SK-N-SH (cell line): ENCODE measurements at regions not wholly inside any gene's neighbourhood (a gene's known extent, or its start where the extent isn't known, plus 50 kb on each side); places are given as distances from the start of the nearest gene placed in this dataset.

Experiments
- CTCF ChIA-PET: fragments of 300-600, 350-600 bp; formaldehyde crosslinking; extraction: SDS; loops from one replicate; lab custom pipeline; 2021; lab: Yijun Ruan, JAX
- POLR2A ChIA-PET: fragments of 350-600 bp; sonication (Branson Sonifier 250); formaldehyde crosslinking; extraction: SDS; loops from one replicate; lab custom pipeline; 2020; ENCODE audit warnings: antibody characterized with exemption, inconsistent platforms; lab: Yijun Ruan, JAX
- DNase-seq: peaks from one replicate; pipeline ENCODE4 v3.0.0; 2012
- H2AFZ ChIP-seq: fragments of 200-600 bp; sonication (generic); 2 replicates; pipeline ENCODE4 v1.8.1; 2016; ENCODE audit warnings: antibody characterized with exemption, mild to moderate bottlenecking, low read depth
- H3F3A ChIP-seq: fragments of 200-600 bp; sonication (generic); replicated peaks from 2 replicates; pipeline ENCODE3; 2016; ENCODE audit warnings: antibody characterized with exemption, mild to moderate bottlenecking; ENCODE audit not compliant: insufficient read depth
- H3K27ac ChIP-seq, 2 experiments: fragments of 200-500 bp in 1 of 2; fragments of 200-600 bp in 1 of 2; sonication (Bioruptor generic) in 1 of 2; sonication (generic), shearing (Covaris generic) in 1 of 2; 2 replicates each; pipeline versions ENCODE4 v1.5.1 to v1.6.1; 2014 to 2016; ENCODE audit warnings: low read depth in 2 of 2, inconsistent platforms in 1 of 2, low read length in 1 of 2, mild to moderate bottlenecking in 1 of 2, mixed read lengths in 1 of 2
- H3K27me3 ChIP-seq: fragments of 200-600 bp; sonication (generic), shearing (Covaris generic); 2 replicates; pipeline ENCODE4 v1.6.1; 2016; ENCODE audit warnings: mixed run types; ENCODE audit not compliant: insufficient read depth
- H3K36me3 ChIP-seq, 2 experiments: fragments of 200-500 bp in 1 of 2; fragments of 200-600 bp in 1 of 2; sonication (Bioruptor generic) in 1 of 2; sonication (generic) in 1 of 2; replicated peaks in 1 of 2; 2 replicates each; pipeline versions ENCODE3 to v1.5.1; 2014 to 2016; ENCODE audit warnings: low read length in 1 of 2, mild to moderate bottlenecking in 1 of 2; ENCODE audit not compliant: insufficient read depth in 2 of 2, control insufficient read depth in 1 of 2
- H3K4me1 ChIP-seq, 2 experiments: fragments of 200-500 bp in 1 of 2; fragments of 200-600 bp in 1 of 2; sonication (Bioruptor generic) in 1 of 2; sonication (generic), shearing (Covaris generic) in 1 of 2; 2 replicates each; pipeline versions ENCODE4 v1.5.1 to v1.6.1; 2014 to 2016; ENCODE audit warnings: low read depth in 1 of 2, low read length in 1 of 2, mixed run types in 1 of 2; ENCODE audit not compliant: insufficient read depth in 2 of 2, control insufficient read depth in 1 of 2
- H3K4me2 ChIP-seq: fragments of 200-600 bp; sonication (generic), shearing (Covaris generic); 2 replicates; pipeline ENCODE4 v1.6.1; 2017; ENCODE audit warnings: mixed run types
- H3K4me3 ChIP-seq, 2 experiments: fragments of 200-500 bp in 1 of 2; fragments of 200-600 bp in 1 of 2; sonication (Bioruptor generic) in 1 of 2; sonication (generic), shearing (Covaris generic) in 1 of 2; 2 replicates each; pipeline versions ENCODE4 v1.5.1 to v1.8.1; 2014 to 2016; ENCODE audit warnings: low read depth in 2 of 2, inconsistent platforms in 1 of 2, low read length in 1 of 2, mild to moderate bottlenecking in 1 of 2, mixed read lengths in 1 of 2, moderate library complexity in 1 of 2
- H3K79me2 ChIP-seq: fragments of 200-600 bp; sonication (generic); 2 replicates; pipeline ENCODE4 v1.8.1; 2017; ENCODE audit warnings: mild to moderate bottlenecking; ENCODE audit not compliant: insufficient read depth
- H3K9ac ChIP-seq: fragments of 200-600 bp; sonication (generic); 2 replicates; pipeline ENCODE4 v1.6.1; 2017; ENCODE audit warnings: mixed run types
- H3K9me2 ChIP-seq: fragments of 200-600 bp; sonication (generic); 2 replicates; pipeline ENCODE4 v1.6.1; 2017; ENCODE audit warnings: mixed run types
- H3K9me3 ChIP-seq: fragments of 200-600 bp; sonication (generic); 2 replicates; pipeline ENCODE4 v1.6.1; 2017; ENCODE audit warnings: mixed run types, mild to moderate bottlenecking, moderate library complexity
- H4K20me1 ChIP-seq: fragments of 200-600 bp; sonication (generic); 2 replicates; pipeline ENCODE4 v1.6.1; 2017; ENCODE audit warnings: mild to moderate bottlenecking, mixed run types; ENCODE audit not compliant: insufficient read depth
- GABPA ChIP-seq: IDR thresholded peaks from 2 replicates; pipeline ENCODE4 v1.4.0; 2012; ENCODE audit warnings: low read depth, mild to moderate bottlenecking
- IRF3 ChIP-seq: fragments of 150-350 bp; IDR thresholded peaks from 2 replicates; pipeline ENCODE4 v1.6.1; 2016; ENCODE audit warnings: mild to moderate bottlenecking, low read depth, low read length
- MEF2A ChIP-seq: IDR thresholded peaks from 2 replicates; pipeline ENCODE4 v1.4.0; 2012; ENCODE audit warnings: low read depth, borderline replicate concordance
- MXI1 ChIP-seq: IDR thresholded peaks from 2 replicates; pipeline ENCODE4 v1.6.1; 2012; ENCODE audit warnings: mild to moderate bottlenecking, low read depth, low read length, improper control_type of control experiment
- NFIC ChIP-seq: IDR thresholded peaks from 2 replicates; pipeline ENCODE4 v1.4.0; 2012; ENCODE audit warnings: borderline replicate concordance
- RXRA ChIP-seq: IDR thresholded peaks from 2 replicates; pipeline ENCODE4 v1.4.0; 2012; ENCODE audit warnings: low read depth, mild to moderate bottlenecking, borderline replicate concordance
- TEAD4 ChIP-seq: IDR thresholded peaks from 2 replicates; pipeline ENCODE4 v1.4.0; 2012; ENCODE audit warnings: mild to moderate bottlenecking, borderline replicate concordance; ENCODE audit not compliant: insufficient read depth
- WGBS: methylation state at CpG from one replicate; pipeline ENCODE4 v1.1.6; 2017; ENCODE audit warnings: low lambda C conversion rate; 5-methylcytosine and 5-hydroxymethylcytosine counted together

GRCh38 chr21:24110846-24111245 lies 1496.4 kb downstream of the MRPL39 start:
- peaks cover 0 to 13% of the 10 kb centered on the region in 2 experiments; a peak in 2 of 4 replicates for H3K4me1 ChIP-seq
- ChIA-PET POLR2A (no interaction called here), CTCF (no interaction called here)
- H4K20me1 ChIP-seq, result no peaks in the 10 kb centered on the region
- H3K27me3 ChIP-seq, result no peaks in the 10 kb centered on the region
- no peak overlapping the region for H3K4me2 ChIP-seq
- H3K9ac ChIP-seq, result no peak overlapping the region
- peaks cover 3% of the 10 kb centered on the region for H3F3A ChIP-seq
- no peaks in the 10 kb centered on the region for H3K9me3 ChIP-seq
- peaks cover 0 to 3% of the 10 kb centered on the region in 2 experiments for H3K36me3 ChIP-seq
- H3K4me3 ChIP-seq, result no peak overlapping the region
- peak overlapping the region in 1 of 2 experiments; percentile 40; a peak in 2 of 4 replicates for H3K27ac ChIP-seq
- peak overlapping the region; percentile 67 for H2AFZ ChIP-seq
- H3K79me2 ChIP-seq, result no peaks in the 10 kb centered on the region
- TF ChIP-seq MXI1, result no peak
- H3K9me2 ChIP-seq, result no peaks in the 10 kb centered on the region
- DNase-seq, result no peak

GRCh38 chr21:24097181-24097580 lies 1510.1 kb downstream of the MRPL39 start:
- TF ChIP-seq GABPA (no peak), MEF2A (no peak), TEAD4 (no peak), RXRA (no peak), IRF3 (no peak)
- no peaks in the 10 kb centered on the region for H3K36me3 ChIP-seq
- no peaks in the 10 kb centered on the region for H3K79me2 ChIP-seq
- no peak overlapping the region for H2AFZ ChIP-seq
- H3K4me3 ChIP-seq, result no peak overlapping the region
- H3K4me2 ChIP-seq, result no peak overlapping the region
- no peak for DNase-seq
- H3F3A ChIP-seq, result no peaks in the 10 kb centered on the region
- ChIA-PET POLR2A (no interaction called here), CTCF (no interaction called here)
- H3K4me1 ChIP-seq, result no peaks in the 10 kb centered on the region
- no peaks in the 10 kb centered on the region for H3K9me3 ChIP-seq
- H3K27ac ChIP-seq, result no peak overlapping the region
- WGBS, result 0% methylated on average over 1 of the region's 1 CpG
- H3K9me2 ChIP-seq, result no peaks in the 10 kb centered on the region
- H3K9ac ChIP-seq, result no peak overlapping the region
- no peaks in the 10 kb centered on the region for H3K27me3 ChIP-seq
- H4K20me1 ChIP-seq, result no peaks in the 10 kb centered on the region

GRCh38 chr21:24096651-24097050 lies 1510.6 kb downstream of the MRPL39 start:
- Histone ChIP-seq H3K9me2 (no peaks in the 10 kb centered on the region), H3F3A (no peaks in the 10 kb centered on the region), H3K79me2 (no peaks in the 10 kb centered on the region), H3K27ac (no peak overlapping the region)
- POLR2A ChIA-PET, result no interaction called here
- no peak for TF ChIP-seq NFIC
- TF ChIP-seq, all 33 proteins: peak for 0
- Histone ChIP-seq H3K36me3 (no peaks in the 10 kb centered on the region), H3K4me1 (no peaks in the 10 kb centered on the region), H3K4me2 (no peak overlapping the region), H3K4me3 (no peak overlapping the region), H3K9ac (no peak overlapping the region), H4K20me1 (no peaks in the 10 kb centered on the region), H3K9me3 (no peaks in the 10 kb centered on the region), H3K27me3 (no peaks in the 10 kb centered on the region), H2AFZ (no peak overlapping the region)
- CTCF ChIA-PET, result interaction anchor here (0.6 kb wide), 1 partner anchor 316 kb away, joined by 3 read pairs; no protein-coding TSS in a partner anchor
- WGBS, result 92% methylated on average over 1 of the region's 1 CpG
- no peak for DNase-seq
